ENCODE measurements at regions not wholly inside any gene's neighbourhood (a gene's known extent, or its start where the extent isn't known, plus 50 kb on each side); places are given as distances from the start of the nearest gene placed in this dataset.

DNA sequence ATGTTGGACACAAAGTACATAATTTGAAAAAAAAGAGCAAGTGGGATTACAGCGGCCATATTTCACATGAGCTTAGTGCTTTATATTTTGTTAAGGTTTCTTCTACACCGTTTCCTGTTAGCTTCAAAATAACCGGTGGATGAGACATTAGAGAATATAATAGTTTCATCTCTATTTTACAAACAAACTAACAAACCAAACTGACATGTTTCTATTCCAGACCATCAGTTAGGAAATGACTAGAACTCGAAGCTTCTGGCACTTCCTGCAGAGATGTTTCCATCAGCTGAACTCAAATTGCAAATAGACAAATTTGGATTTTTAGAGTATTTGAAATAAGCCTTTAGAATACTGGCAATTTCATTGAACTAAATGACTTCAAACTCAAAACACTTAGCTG, 86.5 kb downstream of the MTRR start:
- no peak for FAIRE-seq

GRCh38 chr5:7957329-7957728, 88.4 kb downstream of the MTRR start:
- no peak for FAIRE-seq

GRCh38 chr5:7960142-7960541, 91.2 kb downstream of the MTRR start:
- no peak for FAIRE-seq

GRCh38 chr5:7961540-7961939, 92.6 kb downstream of the MTRR start:
- no peak for FAIRE-seq

DNA sequence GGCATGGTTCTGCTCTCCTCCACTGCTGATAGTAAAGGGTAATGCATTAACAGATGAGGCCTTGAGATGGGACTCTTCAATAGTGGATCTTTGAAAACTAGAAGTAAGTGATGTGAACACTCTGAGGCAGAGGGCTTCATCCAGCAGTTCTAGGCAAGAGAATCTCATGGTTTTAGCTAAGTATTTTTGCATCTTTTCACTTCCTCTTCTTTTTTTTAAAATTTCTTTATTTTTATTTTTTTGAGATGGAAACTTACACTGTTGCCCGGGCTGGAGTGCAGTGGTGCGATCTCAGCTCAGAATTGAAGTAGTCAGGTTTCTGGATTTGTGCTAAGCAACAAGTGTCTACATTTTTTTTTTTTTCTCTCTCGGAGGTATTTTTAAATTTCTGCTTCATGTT, 101.9 kb downstream of the MTRR start:
- FAIRE-seq, result no peak

DNA sequence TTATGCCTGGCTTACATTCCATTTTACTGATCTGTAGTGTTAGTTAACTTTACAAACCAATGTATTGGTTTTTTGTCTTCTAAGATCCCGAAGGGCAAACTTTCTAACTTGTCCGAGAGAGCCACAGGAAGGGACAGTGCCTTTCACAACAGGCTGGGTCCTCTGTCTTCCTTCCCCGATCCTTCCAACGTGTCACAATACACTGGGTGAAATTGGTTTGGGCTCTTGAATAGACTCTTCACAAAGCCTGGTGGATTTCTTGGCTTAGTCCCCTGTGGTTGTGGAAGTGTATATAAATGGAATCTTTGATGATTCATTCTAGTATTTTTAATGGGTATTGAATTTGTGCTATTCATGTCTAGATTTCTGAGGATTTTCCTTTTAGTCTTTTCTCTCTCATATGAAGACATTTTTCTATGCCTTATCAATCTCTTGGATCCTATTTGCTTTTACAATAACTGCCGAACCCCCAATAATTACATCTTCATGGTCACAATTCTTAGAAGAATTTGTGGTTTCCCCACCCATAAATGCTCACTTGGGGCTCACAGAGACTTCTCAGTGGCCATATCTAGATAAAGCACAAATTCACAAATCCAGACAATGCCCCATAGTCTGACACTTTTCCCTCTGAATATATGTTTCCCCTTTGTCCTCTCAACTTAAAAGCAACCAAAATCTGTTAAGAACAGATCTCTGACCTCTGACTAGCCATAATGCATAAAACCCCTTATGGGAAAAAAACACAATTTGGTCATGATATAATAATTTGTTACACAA, 107.7 kb downstream of the MTRR start:
- FAIRE-seq, result no peak

GRCh38 chr5:7978114-7978513, 109.2 kb downstream of the MTRR start:
- FAIRE-seq, result no peak

- no peak for FAIRE-seq
Observed at GRCh38 chr5:7978991-7979390, 110.0 kb downstream of the MTRR start.

- no peak for FAIRE-seq
Observed at GRCh38 chr5:7980881-7981280, 111.9 kb downstream of the MTRR start.

DNA sequence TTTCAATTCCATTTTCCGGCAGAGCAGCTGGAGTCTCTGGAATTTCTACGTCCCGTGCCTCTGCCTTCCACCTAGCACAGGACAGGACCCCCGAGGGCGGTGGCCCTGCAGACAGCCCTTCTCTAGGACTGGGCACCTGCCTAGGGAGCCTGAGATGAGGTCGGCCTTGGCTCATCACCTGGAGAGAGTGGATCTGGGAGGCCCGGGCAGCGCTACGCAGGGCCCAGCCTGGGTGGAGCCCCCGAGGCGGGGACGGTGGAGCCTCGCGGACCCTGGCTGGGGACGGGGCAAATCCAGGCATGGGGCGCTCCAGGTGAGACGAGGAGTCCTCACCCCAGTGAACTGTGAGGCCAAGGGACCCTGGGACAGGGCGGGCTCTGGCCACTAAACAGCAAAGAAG, 114.5 kb downstream of the MTRR start:
- FAIRE-seq, result no peak

DNA sequence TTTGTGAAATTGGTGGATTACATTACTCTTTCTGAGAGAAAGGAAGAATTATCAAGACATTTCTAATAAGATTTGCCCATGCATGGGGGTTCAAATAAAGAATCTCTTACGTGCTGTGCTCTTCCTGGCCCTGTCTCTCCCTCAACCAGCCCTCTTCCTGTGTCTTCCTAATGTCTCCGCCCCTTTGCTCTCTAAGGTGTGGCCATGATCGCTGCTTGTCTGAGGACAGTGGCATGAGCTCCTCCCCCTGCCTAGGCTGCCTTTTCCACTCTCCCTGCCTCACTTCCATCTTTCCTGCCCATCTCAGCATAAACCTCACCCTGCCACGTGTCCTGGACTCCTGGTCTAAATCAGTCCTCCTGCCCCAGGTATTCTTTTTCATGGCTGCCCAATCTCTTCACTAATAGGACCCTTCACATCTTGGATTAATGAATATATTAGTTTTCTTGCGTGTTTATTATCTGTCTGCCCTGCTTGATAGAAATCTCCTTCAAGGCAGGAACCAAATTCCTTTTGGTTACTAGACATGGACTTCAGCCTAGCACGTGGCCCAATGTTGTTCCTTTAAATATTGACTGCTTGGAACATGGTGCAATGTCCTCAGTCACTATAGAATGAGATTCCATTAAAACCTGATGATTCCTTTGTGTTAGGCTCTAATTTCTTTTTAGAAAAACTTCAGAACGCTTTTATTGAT, 122.3 kb downstream of the MTRR start:
- FAIRE-seq, result no peak

DNA sequence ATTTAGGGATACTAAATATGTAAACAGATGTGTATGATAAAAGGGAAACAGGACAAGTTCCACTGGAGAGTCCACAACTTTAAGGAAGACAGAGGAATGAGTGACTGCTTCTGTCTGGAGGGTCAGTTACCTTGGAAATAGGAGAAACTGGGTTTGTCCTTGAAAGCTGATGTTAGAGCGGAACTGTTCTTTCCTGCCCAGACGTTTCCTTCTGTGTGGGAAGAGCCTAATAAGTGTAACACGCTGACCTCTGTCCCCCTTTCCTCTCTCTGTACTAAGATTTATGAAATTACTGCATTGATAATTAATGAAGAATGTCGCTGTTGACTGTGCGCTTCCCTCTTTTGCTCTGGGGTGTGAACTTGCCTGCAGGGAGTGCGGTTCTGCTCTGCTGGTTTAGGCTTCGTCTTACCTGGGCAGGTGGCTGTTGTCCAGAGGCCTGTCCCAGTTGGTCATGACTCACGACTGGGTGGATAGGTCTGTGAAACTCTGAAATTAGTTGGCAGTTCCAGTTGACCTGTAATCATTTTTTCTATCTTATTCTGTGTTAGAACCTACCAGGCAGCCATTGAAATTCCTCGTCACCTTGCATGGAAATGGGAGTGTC, 126.8 kb downstream of the MTRR start:
- FAIRE-seq, result no peak

GRCh38 chr5:8005416-8005815, 136.5 kb downstream of the MTRR start:
- FAIRE-seq, result no peak

GRCh38 chr5:8012131-8012977, 143.4 kb downstream of the MTRR start:
- no peak for FAIRE-seq

DNA sequence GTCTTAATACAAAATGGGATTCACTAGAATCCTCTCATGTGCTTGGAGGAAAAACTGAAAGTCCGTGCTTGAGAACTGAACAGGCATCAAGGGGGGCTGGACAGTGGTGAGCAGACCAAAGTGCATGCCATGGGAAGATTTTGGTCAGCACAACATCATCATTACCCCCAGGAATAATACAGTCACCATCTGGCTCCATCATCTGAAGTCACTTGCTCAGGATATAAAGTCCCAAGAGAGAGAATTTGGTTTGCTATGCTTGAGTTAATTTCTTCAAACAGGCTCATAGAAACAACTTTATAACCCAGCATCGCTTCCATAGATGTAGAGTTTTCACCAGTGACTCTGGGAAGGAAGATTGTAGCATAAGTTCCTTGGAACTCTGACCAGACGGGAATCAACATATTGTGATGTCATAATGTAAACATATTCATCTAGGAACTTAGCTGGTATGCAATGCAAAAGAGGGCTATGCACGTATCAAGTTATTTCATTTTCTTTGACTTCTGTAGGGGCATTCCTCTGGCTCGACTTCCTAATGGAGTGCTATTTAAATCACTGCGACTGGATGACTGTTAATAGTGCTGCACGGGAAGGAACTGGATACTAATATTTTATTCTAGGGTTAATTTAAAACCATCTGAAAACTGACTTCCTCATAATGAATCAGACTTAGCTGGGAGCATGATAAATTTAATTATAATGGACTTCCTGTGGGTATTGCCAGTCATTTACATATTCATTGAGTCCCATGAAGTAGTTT, 145.2 kb downstream of the MTRR start:
- no peak for FAIRE-seq

DNA sequence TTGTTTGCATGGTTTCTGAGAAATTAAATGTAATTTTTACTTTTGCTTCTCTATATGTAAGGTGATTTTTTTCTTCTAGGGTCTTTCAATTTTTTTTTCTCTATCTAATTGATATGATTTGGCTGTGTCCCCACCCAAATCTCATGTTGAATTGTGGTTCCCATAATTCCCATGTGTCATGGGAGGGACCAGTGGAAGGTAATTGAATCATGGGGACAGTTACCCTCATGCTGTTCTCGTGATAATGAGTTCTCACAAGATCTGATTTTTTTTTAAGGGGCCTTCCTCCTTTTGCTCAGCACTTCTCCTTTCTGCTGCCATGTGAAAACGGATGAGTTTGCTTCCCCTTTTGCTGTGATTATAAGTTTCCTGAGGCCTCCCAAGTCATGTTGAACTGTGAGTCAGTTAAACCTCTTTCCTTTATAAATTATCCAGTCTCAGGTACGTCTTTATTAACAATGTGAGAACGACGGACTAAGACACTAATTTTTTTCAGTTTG, 150.8 kb downstream of the MTRR start:
- no peak for FAIRE-seq

DNA sequence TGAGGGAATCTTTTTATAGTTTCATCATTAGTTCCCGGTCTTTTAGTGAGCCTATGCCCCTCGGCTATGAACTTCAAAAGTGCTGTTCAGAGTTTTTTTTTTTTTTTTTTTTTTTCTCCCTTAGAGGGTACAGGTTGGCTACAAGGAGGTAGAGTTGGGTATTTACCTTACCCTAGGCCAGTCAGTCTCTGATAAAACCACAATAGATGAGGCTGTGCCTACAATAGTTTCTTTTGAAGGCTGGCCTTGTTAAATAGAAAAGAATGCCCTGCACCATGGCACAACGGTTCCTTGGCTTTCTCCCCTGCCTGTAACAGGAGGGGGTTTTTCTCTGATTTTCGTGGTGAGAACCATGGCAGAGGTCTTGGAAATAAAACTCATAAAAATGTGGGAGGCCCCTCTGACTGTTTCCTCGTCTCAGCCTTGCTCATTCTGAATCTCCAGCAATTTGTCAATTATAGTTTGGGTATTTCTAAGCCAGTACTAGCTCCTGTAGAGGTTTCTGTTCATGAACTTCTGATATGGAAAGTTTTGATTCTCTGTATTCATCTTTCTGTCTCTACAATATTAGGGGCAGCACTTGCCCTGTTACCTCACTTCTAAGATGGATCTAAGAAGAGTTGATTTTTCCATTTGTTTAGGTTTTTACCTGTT, 152.0 kb downstream of the MTRR start:
- FAIRE-seq, result no peak

DNA sequence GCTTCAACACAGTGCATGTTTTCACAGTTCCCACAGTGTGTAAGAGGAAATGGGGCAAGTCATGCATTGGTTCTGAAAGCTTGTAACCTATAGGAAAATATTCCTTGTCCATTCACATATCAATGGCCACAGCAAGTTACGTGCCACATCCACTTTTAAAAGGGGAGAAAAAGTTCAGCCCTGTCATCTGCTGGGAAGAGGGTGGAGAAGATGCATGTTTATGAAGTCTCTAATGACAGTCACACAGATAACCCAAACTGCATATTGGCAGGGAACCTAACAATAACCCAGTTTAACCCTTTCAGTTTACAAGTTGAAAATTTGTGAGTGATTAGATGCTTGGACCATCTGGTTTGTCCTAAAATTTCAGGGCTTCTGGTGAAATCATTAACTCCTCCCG, 159.3 kb downstream of the MTRR start:
- no peak for FAIRE-seq

GRCh38 chr5:8033261-8033660, 164.3 kb downstream of the MTRR start:
- FAIRE-seq, result no peak

- FAIRE-seq, result no peak
Observed at GRCh38 chr5:8034852-8035251, 165.9 kb downstream of the MTRR start.

DNA sequence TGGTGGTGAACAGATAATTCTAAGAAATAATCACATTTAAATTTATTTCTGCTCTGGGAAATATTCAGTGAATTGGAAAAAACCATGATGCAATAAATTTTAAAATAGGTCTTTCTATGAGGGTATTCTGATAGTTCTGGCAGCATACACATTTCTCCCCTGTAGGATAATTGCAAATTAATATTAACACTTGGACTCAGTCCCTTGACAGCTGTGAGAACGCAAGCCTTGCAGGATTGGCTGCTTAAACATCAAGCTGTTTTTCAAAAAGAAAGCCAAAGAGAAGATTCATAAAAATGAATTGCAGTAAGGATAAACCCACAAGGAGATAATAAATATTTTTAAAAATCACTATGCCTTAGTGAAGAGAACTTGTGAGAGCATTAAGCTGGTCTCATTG, 180.0 kb downstream of the MTRR start:
- no peak for FAIRE-seq

Measured in endometrium (tissue), 2 donors.